ENCODE measurements at regions not wholly inside any gene's neighbourhood (a gene's known extent, or its start where the extent isn't known, plus 50 kb on each side); places are given as distances from the start of the nearest gene placed in this dataset.

- Histone ChIP-seq H3K36me3 (ENCODE audit: insufficient read depth, low read length) (no peaks in the 10 kb centered on the region), H2AFZ (ENCODE audit: low read depth, low read length) (no peak overlapping the region), H3F3A (ENCODE audit: insufficient read depth, low read length, poor library complexity, severe bottlenecking) (no peaks in the 10 kb centered on the region), H3K4me2 (ENCODE audit: low read length) (no peak overlapping the region), H3K9ac (ENCODE audit: low read length) (no peak overlapping the region), H4K20me1 (ENCODE audit: insufficient read depth) (no peaks in the 10 kb centered on the region), H3K4me3 (ENCODE audit: low read length) (no peak overlapping the region), H3K9me2 (ENCODE audit: insufficient read depth, low read length) (no peaks in the 10 kb centered on the region), H3K27me3 (ENCODE audit: insufficient read depth, low read depth, low read length) (no peaks in the 10 kb centered on the region), H3K79me2 (replicated peaks; ENCODE audit: insufficient read depth, low read length) (no peaks in the 10 kb centered on the region), H3K9me3 (ENCODE audit: low read length) (no peaks in the 10 kb centered on the region), H3K27ac (ENCODE audit: low read length) (no peak overlapping the region)
- TF ChIP-seq EZH2 (IDR thresholded peaks at IDR 0.05; ENCODE audit: borderline replicate concordance, insufficient read depth, low read length, poor library complexity, severe bottlenecking) (no peak), POLR2AphosphoS5 (IDR thresholded peaks at IDR 0.05) (no peak), MXI1 (conservative IDR thresholded peaks at IDR 0.05; ENCODE audit: poor library complexity, severe bottlenecking) (no peak), TAF1 (IDR thresholded peaks at IDR 0.05; ENCODE audit: low read depth) (no peak), RAD21 (conservative IDR thresholded peaks at IDR 0.05) (no peak), EP300 (conservative IDR thresholded peaks at IDR 0.05; ENCODE audit: poor library complexity, severe bottlenecking) (no peak)
Measured at GRCh38 chr4:112801341-112801740, 164.4 kb downstream of the LARP7 start.

DNA sequence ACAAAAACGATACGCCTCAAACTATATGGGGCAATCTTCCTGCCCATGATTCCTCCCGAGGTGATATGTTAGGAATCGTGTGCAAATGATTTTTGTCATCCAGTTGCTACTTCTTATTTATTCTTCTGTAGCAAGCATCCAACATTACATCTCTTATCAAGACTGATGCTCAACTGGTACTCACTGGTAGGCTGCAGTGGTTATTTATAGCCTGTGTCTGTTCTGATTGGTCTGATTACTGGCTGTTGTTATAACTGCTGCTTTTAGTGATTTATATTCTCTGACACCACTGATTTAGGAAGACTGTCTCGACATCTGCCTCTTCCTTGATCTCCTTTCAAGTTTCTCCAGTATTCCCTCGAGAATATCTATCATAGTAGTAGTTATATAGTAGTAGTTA lies 165.8 kb downstream of the LARP7 start:
- Histone ChIP-seq H3K27me3 (ENCODE audit: insufficient read depth, low read depth, low read length) (no peaks in the 10 kb centered on the region), H3F3A (ENCODE audit: insufficient read depth, low read length, poor library complexity, severe bottlenecking) (no peaks in the 10 kb centered on the region), H3K27ac (ENCODE audit: low read length) (no peak overlapping the region), H3K9me2 (ENCODE audit: insufficient read depth, low read length) (no peaks in the 10 kb centered on the region), H4K20me1 (ENCODE audit: insufficient read depth) (no peaks in the 10 kb centered on the region), H3K36me3 (ENCODE audit: insufficient read depth, low read length) (no peaks in the 10 kb centered on the region), H3K79me2 (replicated peaks; ENCODE audit: insufficient read depth, low read length) (no peaks in the 10 kb centered on the region), H3K9me3 (ENCODE audit: low read length) (no peaks in the 10 kb centered on the region), H2AFZ (ENCODE audit: low read depth, low read length) (no peak overlapping the region), H3K9ac (ENCODE audit: low read length) (no peak overlapping the region), H3K4me2 (ENCODE audit: low read length) (no peak overlapping the region), H3K4me3 (ENCODE audit: low read length) (no peak overlapping the region)
- TF ChIP-seq POLR2AphosphoS5 (IDR thresholded peaks at IDR 0.05) (peak; percentile 19), EZH2 (IDR thresholded peaks at IDR 0.05; ENCODE audit: borderline replicate concordance, insufficient read depth, low read length, poor library complexity, severe bottlenecking) (no peak)

GRCh38 chr4:112807083-112807482 lies 170.1 kb downstream of the LARP7 start:
- H2AFZ ChIP-seq (ENCODE audit: low read depth, low read length): no peak overlapping the region

More at GRCh38 chr4:112807083-112807482, 170.1 kb downstream of the LARP7 start:
- Histone ChIP-seq H3K79me2 (replicated peaks; ENCODE audit: insufficient read depth, low read length) (no peaks in the 10 kb centered on the region), H3K4me2 (ENCODE audit: low read length) (no peak overlapping the region), H3K27me3 (ENCODE audit: insufficient read depth, low read depth, low read length) (no peaks in the 10 kb centered on the region), H3K36me3 (ENCODE audit: insufficient read depth, low read length) (no peaks in the 10 kb centered on the region), H3K9me2 (ENCODE audit: insufficient read depth, low read length) (no peaks in the 10 kb centered on the region), H3K4me3 (ENCODE audit: low read length) (no peak overlapping the region), H4K20me1 (ENCODE audit: insufficient read depth) (no peaks in the 10 kb centered on the region), H3K9ac (ENCODE audit: low read length) (no peak overlapping the region), H3F3A (ENCODE audit: insufficient read depth, low read length, poor library complexity, severe bottlenecking) (no peaks in the 10 kb centered on the region), H3K27ac (ENCODE audit: low read length) (no peak overlapping the region), H3K9me3 (ENCODE audit: low read length) (no peaks in the 10 kb centered on the region)
- no peak for TF ChIP-seq SMC3 (conservative IDR thresholded peaks at IDR 0.05; ENCODE audit: poor library complexity)
- TF ChIP-seq TAF1 (IDR thresholded peaks at IDR 0.05; ENCODE audit: low read depth): no peak
- TF ChIP-seq, protein P1, sequence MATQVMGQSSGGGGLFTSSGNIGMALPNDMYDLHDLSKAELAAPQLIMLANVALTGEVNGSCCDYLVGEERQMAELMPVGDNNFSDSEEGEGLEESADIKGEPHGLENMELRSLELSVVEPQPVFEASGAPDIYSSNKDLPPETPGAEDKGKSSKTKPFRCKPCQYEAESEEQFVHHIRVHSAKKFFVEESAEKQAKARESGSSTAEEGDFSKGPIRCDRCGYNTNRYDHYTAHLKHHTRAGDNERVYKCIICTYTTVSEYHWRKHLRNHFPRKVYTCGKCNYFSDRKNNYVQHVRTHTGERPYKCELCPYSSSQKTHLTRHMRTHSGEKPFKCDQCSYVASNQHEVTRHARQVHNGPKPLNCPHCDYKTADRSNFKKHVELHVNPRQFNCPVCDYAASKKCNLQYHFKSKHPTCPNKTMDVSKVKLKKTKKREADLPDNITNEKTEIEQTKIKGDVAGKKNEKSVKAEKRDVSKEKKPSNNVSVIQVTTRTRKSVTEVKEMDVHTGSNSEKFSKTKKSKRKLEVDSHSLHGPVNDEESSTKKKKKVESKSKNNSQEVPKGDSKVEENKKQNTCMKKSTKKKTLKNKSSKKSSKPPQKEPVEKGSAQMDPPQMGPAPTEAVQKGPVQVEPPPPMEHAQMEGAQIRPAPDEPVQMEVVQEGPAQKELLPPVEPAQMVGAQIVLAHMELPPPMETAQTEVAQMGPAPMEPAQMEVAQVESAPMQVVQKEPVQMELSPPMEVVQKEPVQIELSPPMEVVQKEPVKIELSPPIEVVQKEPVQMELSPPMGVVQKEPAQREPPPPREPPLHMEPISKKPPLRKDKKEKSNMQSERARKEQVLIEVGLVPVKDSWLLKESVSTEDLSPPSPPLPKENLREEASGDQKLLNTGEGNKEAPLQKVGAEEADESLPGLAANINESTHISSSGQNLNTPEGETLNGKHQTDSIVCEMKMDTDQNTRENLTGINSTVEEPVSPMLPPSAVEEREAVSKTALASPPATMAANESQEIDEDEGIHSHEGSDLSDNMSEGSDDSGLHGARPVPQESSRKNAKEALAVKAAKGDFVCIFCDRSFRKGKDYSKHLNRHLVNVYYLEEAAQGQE (IDR thresholded peaks at IDR 0.05; ENCODE audit: borderline replicate concordance): no peak
- TF ChIP-seq RAD21 (conservative IDR thresholded peaks at IDR 0.05): no peak
- no peak for TF ChIP-seq EZH2 (IDR thresholded peaks at IDR 0.05; ENCODE audit: borderline replicate concordance, insufficient read depth, low read length, poor library complexity, severe bottlenecking)
- TF ChIP-seq POLR2AphosphoS5 (IDR thresholded peaks at IDR 0.05): no peak
- TF ChIP-seq MXI1 (conservative IDR thresholded peaks at IDR 0.05; ENCODE audit: poor library complexity, severe bottlenecking): no peak

All from neural cell (in vitro differentiated cells).